ENCODE measurements at regions not wholly inside any gene's neighbourhood (a gene's known extent, or its start where the extent isn't known, plus 50 kb on each side); places are given as distances from the start of the nearest gene placed in this dataset.
A peak's percentile ranks its signal among the peaks of the same experiment; 100 is the strongest.
"Not testable (repeated sequence)": the region's sequence is repeated elsewhere in the genome, so short reads cannot be mapped to it uniquely, and the experiment has no call there.

DNA sequence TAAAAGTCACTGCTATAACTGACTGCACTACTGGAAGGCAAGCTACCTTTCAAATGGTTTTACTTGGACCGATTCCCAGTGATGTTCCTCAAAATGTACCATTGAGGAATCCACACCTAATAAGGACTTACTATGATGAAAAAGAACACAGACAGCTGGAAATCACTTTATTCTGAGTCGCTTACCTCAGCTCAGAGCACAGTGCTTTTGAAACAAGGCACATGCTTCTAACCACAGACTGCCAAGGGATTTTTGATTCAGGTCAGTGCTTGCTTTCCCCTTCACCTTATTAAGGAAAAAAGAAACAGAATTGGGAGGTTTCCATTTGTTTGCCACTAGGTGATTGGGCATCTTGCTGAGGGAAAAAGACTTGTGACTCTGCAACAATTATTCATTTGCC is 707.5 kb upstream of the FSHR start:
- DNase-seq: no peak

DNA sequence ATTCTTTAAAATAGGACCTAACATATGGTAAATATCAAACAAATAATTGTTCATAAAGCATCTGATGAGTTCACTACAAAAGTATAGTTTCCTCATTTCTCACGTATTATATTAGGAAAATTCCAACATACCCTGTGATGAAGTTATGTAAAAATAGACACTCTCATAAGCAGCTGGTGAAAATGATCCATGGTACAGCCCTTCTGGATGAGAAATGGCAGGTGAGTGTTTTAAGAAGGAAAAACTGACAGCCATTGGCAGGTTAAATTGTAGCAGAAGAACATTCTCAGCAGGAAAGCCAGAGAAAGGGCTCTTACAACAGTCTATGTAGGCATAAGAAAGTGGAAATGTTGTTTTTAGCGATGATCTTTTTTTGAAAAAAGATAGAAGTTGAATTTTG is 706.5 kb upstream of the FSHR start:
- DNase-seq: no peak

DNA sequence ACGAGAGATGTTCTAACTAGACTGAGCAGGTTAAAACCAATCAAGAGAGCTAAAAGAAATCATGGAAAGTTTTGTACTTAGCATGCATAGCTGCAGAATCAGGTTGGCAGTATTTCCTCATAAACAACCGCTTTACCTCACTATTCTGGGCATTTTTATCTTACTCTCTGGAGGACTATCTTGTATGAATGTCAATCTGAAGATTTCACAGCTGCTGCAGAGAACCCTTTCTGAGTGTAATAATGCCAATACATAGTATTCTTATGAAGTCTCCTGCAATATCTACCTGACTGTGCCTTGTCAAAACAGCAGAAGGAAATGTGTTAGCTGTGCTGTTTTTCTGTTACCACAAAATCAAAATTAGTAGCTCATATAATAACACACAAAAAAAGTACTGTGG is 705.9 kb upstream of the FSHR start:
- no peak for DNase-seq

DNA sequence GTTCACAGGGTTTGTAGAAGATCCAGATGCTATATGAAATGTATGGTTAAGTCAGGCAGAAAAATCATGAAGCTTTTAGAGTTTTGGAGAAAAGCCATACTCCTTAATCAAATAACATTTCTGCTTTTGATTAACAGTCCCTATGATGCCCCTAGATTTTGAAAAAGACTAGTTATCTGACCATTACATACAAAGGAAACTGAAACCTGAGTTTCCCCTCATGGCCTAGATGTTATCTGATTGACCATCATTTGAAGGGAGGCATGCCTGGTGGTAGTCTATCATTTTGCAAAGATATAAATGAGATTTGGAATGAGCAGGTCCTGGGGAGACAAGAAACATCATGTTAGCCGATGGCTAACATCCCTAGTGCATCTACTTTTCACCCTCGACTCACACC is 704.3 kb upstream of the FSHR start:
- DNase-seq: no peak

- DNase-seq: no peak
Observed at GRCh38 chr2:49858113-49858490, 703.8 kb upstream of the FSHR start.

DNA sequence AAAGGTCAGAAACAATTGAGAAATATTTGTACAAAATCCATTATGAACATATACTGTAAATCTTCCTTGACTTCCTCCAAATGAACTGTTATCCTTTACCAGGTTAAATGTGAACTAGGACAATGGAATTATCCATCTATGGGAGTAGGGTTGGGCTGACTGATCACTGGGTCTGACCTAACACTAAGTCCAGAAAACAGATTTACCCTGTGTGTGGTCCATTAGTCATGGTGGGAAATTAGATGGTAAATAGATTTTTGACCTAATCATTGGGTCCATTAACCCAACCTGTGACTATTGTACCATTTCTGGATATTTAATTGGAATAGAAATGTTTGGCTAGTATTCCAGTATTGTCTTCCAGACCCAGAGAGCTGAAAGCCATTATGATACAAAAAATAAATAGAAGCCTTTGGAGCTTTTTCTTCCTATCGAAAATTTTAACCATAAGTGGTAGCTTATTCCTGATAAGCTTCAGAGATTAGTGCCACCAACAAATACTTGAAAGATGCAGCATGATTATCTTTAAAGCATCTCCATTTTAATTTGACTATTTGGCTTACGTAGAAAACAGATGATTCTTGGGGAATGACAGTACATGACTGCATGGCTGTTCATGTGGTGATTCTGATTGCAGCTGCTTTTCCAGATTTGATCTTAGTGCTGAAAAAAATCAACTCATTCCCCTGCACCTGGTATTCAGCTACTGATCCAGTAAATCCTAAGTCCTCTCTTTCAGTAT is 703.2 kb upstream of the FSHR start:
- no peak for DNase-seq

DNA sequence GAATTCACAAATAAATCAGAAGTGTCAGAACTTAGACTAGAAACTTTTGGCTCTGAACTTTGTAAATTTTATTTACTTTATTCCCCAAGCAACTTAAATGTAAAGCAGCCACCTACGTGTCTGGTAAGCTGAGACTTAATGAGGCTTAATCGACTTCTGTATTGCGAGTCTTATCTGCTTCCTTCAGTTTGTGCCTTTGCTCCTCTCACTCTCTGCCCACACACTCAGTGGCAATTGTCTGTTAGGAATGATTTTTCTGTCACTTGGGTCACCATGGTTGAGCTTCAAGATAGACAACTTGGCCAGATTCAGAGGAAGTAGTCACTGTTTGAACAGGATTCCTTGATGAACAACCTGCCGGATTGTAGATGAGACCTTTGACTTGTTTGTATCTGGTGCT is 691.4 kb upstream of the FSHR start:
- DNase-seq: no peak

DNA sequence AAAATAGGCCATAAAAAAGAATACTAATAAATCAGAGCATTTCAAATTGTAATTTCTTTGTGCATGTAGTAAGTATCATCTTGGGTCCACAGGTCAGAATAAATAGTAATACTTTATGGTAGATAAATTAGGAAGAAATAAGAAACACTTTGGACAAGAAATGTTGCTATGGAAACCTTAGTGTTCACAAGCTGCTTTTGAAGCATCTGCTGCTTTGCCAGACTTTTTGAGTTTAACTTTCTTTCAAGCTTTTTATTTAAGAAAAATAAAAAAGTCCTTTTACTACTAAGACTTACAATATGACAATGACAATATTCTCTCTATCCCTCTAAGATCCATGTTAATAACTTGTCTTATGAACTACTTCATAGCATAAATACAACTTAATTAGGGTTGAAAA is 690.7 kb upstream of the FSHR start:
- no peak for DNase-seq

GRCh38 chr2:49844113-49844512 is 689.8 kb upstream of the FSHR start:
- not testable (repeated sequence) for DNase-seq

DNA sequence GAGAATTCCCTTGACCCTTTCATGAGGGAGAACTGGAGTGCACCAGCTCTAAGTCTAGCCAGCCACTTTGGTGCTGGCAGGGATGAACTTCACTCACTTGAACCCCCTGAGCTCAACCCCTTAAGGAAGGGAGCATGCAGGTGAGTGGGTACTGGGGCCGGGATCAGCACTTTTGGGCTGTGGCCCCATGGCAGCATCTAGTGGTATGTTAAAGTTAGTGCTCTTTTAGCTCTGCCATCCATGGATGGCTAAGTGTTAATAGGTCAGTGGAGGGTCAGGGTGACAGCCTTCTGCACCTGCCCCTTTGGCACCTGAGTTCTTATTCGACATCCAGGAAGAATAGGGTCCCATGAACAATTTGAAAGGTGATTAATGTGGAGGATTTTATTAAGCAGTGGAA is 689.0 kb upstream of the FSHR start:
- no peak for DNase-seq

GRCh38 chr2:49840428-49840975 is 686.2 kb upstream of the FSHR start:
- DNase-seq: no peak

- no peak for DNase-seq
Observed at GRCh38 chr2:49839818-49840217, 685.5 kb upstream of the FSHR start.

- no peak for DNase-seq
Observed at GRCh38 chr2:49837561-49838293, 683.4 kb upstream of the FSHR start.

GRCh38 chr2:49836017-49836416 is 681.7 kb upstream of the FSHR start:
- DNase-seq: no peak

- no peak for DNase-seq
Observed at GRCh38 chr2:49834433-49834832, 680.1 kb upstream of the FSHR start.

- no peak for DNase-seq
Observed at GRCh38 chr2:49832555-49832954, 678.2 kb upstream of the FSHR start.

- DNase-seq: no peak
Observed at GRCh38 chr2:49831698-49832367, 677.5 kb upstream of the FSHR start.

DNA sequence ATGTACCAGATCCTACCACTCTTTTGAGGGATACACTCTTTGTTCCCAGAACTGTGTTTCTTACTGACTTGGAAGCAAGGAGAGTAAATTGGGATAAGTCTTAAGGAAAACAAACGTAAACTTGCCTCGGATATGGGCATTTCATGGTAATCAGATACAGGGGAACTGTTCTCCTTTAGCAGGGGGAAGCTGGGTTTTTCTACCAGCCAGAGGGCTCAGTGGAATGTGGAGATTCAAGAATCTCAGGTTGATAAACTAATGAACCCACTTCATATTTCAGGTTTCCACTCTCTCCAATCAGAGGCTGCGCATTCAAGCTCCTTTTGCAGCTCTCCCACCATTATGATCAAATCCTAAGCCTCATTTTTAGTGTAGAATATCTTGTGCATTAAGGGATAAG is 676.5 kb upstream of the FSHR start:
- peak in 1 of 2 donors; percentile 46 for DNase-seq

DNA sequence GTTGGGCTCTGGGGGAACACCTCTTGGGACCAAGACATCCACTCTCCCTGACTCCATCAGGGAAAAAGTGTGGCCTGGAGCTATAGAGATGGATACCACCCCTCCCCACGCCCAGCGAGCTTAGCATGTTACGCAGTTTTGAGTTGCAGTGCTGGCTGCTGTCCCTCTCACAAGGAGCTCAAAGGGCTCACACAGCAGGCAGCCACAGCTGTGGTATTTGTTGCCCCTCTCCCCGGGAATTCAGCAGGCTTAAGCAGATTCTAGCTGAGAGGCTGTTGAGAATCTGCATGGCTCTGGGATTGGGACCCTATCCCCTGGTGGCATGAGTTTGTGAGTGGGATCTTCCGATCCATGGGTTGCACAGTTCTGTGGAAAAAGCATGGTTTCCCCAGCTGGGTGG is 673.1 kb upstream of the FSHR start:
- no peak for DNase-seq

DNA sequence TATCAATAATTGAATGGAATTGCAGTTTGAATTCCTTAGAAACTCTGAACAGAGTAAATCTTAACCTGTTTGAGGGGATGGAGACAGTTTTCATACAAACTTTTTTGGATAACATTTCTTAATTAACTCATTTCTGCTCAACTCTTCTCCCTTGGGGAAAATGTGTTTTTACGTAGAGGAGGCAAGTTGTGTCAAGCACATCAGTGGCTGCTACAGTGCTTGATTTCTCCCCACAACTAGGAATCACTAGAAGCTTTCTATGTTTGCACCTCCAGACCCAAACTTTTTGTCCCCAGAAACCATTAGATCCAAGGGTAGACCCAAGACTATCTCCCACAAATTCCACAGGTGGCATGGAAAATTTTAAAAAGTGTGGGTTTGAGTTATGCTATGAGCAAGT is 658.9 kb upstream of the FSHR start:
- DNase-seq: no peak

DNA sequence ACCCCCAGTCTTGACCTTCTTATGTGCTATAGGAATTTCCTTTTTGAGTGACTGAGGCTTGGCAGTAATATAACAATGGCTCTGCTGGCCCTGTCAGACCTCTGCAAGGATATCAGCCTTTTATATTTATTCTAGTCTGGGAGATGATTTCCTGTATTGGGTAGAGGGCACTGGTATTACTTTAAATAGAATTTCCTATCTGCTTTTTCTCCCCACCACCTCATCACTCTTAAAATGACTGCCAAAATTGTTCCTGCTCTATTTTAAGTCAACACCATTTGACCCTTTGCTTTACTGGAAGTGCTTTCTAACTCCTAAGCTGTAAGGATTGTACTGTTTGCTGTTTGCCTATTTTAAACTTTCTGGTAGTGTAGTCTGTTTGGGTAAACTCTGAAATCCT is 658.4 kb upstream of the FSHR start:
- peak; percentile 34 to 52 for DNase-seq

- no peak for DNase-seq
Observed at GRCh38 chr2:49811502-49811901, 657.2 kb upstream of the FSHR start.

DNA sequence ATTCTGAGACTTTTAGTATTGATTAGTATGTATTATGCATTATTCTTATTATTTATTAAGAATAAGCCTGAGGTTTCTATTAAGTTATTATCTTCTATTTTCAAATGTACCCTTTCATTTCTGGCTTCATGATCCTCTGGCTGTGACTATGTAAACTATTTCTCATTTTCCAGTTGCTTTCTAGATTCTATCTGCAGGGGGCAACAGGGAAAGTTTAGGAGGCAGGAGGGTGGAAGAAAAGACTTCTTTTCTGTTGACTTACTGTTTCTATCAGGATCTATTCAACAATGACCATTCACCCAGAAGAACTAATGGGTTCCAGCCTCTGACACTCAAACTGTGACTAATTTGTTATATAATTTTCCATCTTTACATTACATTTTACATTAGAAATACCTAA is 653.4 kb upstream of the FSHR start:
- no peak for DNase-seq
